ENCODE measurements at regions not wholly inside any gene's neighbourhood (a gene's known extent, or its start where the extent isn't known, plus 50 kb on each side); places are given as distances from the start of the nearest gene placed in this dataset.

GRCh38 chr10:106083572-106083971, 1080.9 kb downstream of the SORCS1 start:
- no peak for DNase-seq
- Histone ChIP-seq H3K36me3 (no peaks in the 10 kb centered on the region), H3K9me3 (no peaks in the 10 kb centered on the region), H3K27me3 (no peaks in the 10 kb centered on the region), H3K4me1 (no peaks in the 10 kb centered on the region), H3K4me3 (ENCODE audit: low read depth, low read length) (no peak overlapping the region)
- TF ChIP-seq CTCF (IDR thresholded peaks at IDR 0.05; ENCODE audit: low read depth, low read length): no peak

GRCh38 chr10:106082865-106083264, 1081.6 kb downstream of the SORCS1 start:
- TF ChIP-seq CTCF (IDR thresholded peaks at IDR 0.05; ENCODE audit: low read depth, low read length): no peak
- no peaks in the 10 kb centered on the region for H3K9me3 ChIP-seq
- no peaks in the 10 kb centered on the region for H3K4me1 ChIP-seq
- no peaks in the 10 kb centered on the region for H3K36me3 ChIP-seq
- DNase-seq: no peak
- no peaks in the 10 kb centered on the region for H3K27me3 ChIP-seq
- H3K4me3 ChIP-seq (ENCODE audit: low read depth, low read length): no peak overlapping the region

GRCh38 chr10:106078895-106079576, 1085.5 kb downstream of the SORCS1 start:
- DNase-seq: no peak
- H3K4me1 ChIP-seq: no peaks in the 10 kb centered on the region
- no peak for TF ChIP-seq CTCF (IDR thresholded peaks at IDR 0.05; ENCODE audit: low read depth, low read length)
- H3K4me3 ChIP-seq (ENCODE audit: low read depth, low read length): no peak overlapping the region
- no peaks in the 10 kb centered on the region for H3K36me3 ChIP-seq
- no peaks in the 10 kb centered on the region for H3K9me3 ChIP-seq
- no peaks in the 10 kb centered on the region for H3K27me3 ChIP-seq

- DNase-seq: no peak
- Histone ChIP-seq H3K36me3 (no peaks in the 10 kb centered on the region), H3K9me3 (no peaks in the 10 kb centered on the region), H3K27me3 (no peaks in the 10 kb centered on the region), H3K4me3 (ENCODE audit: low read depth, low read length) (no peak overlapping the region), H3K4me1 (no peaks in the 10 kb centered on the region)
- no peak for TF ChIP-seq CTCF (IDR thresholded peaks at IDR 0.05; ENCODE audit: low read depth, low read length)
Measured at GRCh38 chr10:106076496-106076895, 1088.0 kb downstream of the SORCS1 start.

- TF ChIP-seq CTCF (IDR thresholded peaks at IDR 0.05; ENCODE audit: low read depth, low read length): no peak
- no peaks in the 10 kb centered on the region for H3K27me3 ChIP-seq
- DNase-seq: no peak
- no peak overlapping the region for H3K4me3 ChIP-seq (ENCODE audit: low read depth, low read length)
- H3K4me1 ChIP-seq: no peaks in the 10 kb centered on the region
- H3K36me3 ChIP-seq: no peaks in the 10 kb centered on the region
- no peaks in the 10 kb centered on the region for H3K9me3 ChIP-seq
Measured at GRCh38 chr10:106053061-106053460, 1111.4 kb downstream of the SORCS1 start.

- no peak for DNase-seq
- no peaks in the 10 kb centered on the region for H3K27me3 ChIP-seq
- TF ChIP-seq CTCF (IDR thresholded peaks at IDR 0.05; ENCODE audit: low read depth, low read length): no peak
- H3K4me1 ChIP-seq: no peaks in the 10 kb centered on the region
- no peaks in the 10 kb centered on the region for H3K36me3 ChIP-seq
- no peak overlapping the region for H3K4me3 ChIP-seq (ENCODE audit: low read depth, low read length)
- H3K9me3 ChIP-seq: no peaks in the 10 kb centered on the region
Measured at GRCh38 chr10:106044503-106044902, 1120.0 kb downstream of the SORCS1 start.

Measured in BE2C (cell line).